ENCODE measurements at regions not wholly inside any gene's neighbourhood (a gene's known extent, or its start where the extent isn't known, plus 50 kb on each side); places are given as distances from the start of the nearest gene placed in this dataset.

GRCh38 chr6:81383472-81383871 lies 369.0 kb downstream of the TENT5A start (continued):
- no peak for TF ChIP-seq CTCF (IDR thresholded peaks at IDR 0.05 in 2 of 3, conservative IDR thresholded peaks at IDR 0.05 in 1 of 3; ENCODE audit: borderline replicate concordance in 1 of 3, insufficient read depth in 1 of 3, low read depth in 2 of 3, low read length in 2 of 3)
- no peak for TF ChIP-seq SRF (IDR thresholded peaks at IDR 0.05; ENCODE audit: low read depth)
- TF ChIP-seq POLR2A (IDR thresholded peaks at IDR 0.05; ENCODE audit: borderline replicate concordance, extremely low read depth, insufficient read depth, insufficient read length): no peak
- no peak for TF ChIP-seq POLR2AphosphoS5 (IDR thresholded peaks at IDR 0.05; ENCODE audit: low read depth, low read length)
- TF ChIP-seq EGR1 (IDR thresholded peaks at IDR 0.05; ENCODE audit: low read depth): no peak
- no peak for TF ChIP-seq CBX3 (IDR thresholded peaks at IDR 0.05; ENCODE audit: low read depth)
- no peak for TF ChIP-seq ZFX (IDR thresholded peaks at IDR 0.05)

- ChIA-PET POLR2A (no interaction called here), CTCF (no interaction called here), RAD21 (ENCODE audit: low non-redundant PET in 1 of 2, low total read pairs in 2 of 2, uncharacterized antibody in 2 of 2, unreplicated experiment in 2 of 2) (no interaction called here)
- Histone ChIP-seq H3K36me3 (ENCODE audit: control insufficient read depth in 1 of 2, insufficient read depth in 2 of 2, low read length in 2 of 2) (no peaks in the 10 kb centered on the region), H3K9ac (ENCODE audit: low read length) (no peak overlapping the region), H3K4me1 (ENCODE audit: control insufficient read depth in 1 of 2, insufficient read depth in 2 of 2, low read length in 2 of 2) (no peaks in the 10 kb centered on the region), H3K4me3 (replicated peaks in 1 of 2; ENCODE audit: low read depth in 1 of 2, low read length in 2 of 2) (no peak overlapping the region), H3K27me3 (ENCODE audit: insufficient read depth, low read length) (no peaks in the 10 kb centered on the region), H3K27ac (ENCODE audit: low read depth, low read length) (no peak overlapping the region), H2AFZ (ENCODE audit: low read depth, low read length, poor library complexity, severe bottlenecking) (no peak overlapping the region), H3K9me3 (ENCODE audit: control insufficient read depth in 1 of 2, insufficient read depth in 1 of 2, low read depth in 1 of 2, low read length in 2 of 2) (no peaks in the 10 kb centered on the region), H3K4me2 (ENCODE audit: low read length) (no peak overlapping the region), H3K79me2 (ENCODE audit: insufficient read depth, low read length) (no peaks in the 10 kb centered on the region), H4K20me1 (ENCODE audit: insufficient read depth) (no peaks in the 10 kb centered on the region), H3K9me2 (ENCODE audit: insufficient read depth) (no peaks in the 10 kb centered on the region)
- TF ChIP-seq CTCF (IDR thresholded peaks at IDR 0.05 in 2 of 3, conservative IDR thresholded peaks at IDR 0.05 in 1 of 3; ENCODE audit: borderline replicate concordance in 1 of 3, insufficient read depth in 1 of 3, low read depth in 2 of 3, low read length in 2 of 3): no peak
- TF ChIP-seq TCF7L2 (IDR thresholded peaks at IDR 0.05; ENCODE audit: borderline replicate concordance, extremely low read depth, insufficient read depth, insufficient read length): peak; percentile 25
- no TSS peak for BruUV-seq (replicated peaks)
- DNase-seq (ENCODE audit: low read depth, low spot score) (no peak), ATAC-seq (no peak)
- intact Hi-C loops (cut with micrococcal nuclease): no loop called here
Observed at GRCh38 chr6:81382852-81383251, 369.6 kb downstream of the TENT5A start.
